WTC11 (cell line): ENCODE measurements at regions not wholly inside any gene's neighbourhood (a gene's known extent, or its start where the extent isn't known, plus 50 kb on each side); places are given as distances from the start of the nearest gene placed in this dataset.

Experiments used
- ATAC-seq: fragments of 200-7000 bp; cut with Tn5 transposase; 2 replicates; pipeline ENCODE4 v1.10.0; 2021; ENCODE audit warnings: mild to moderate bottlenecking, moderate library complexity
- CTCF ChIA-PET: fragments of 300-600 bp; sonication (Branson Sonifier 250); formaldehyde crosslinking; loops from one replicate; lab custom pipeline; 2021; ENCODE audit warnings: antibody characterized with exemption; lab: Charles Lee
- POLR2A ChIA-PET: fragments of 350-600 bp; sonication (Branson Sonifier 250); formaldehyde crosslinking; loops from one replicate; lab custom pipeline; 2021; ENCODE audit warnings: antibody characterized with exemption; lab: Charles Lee
- DNase-seq: peaks from one replicate; pipeline ENCODE4 v3.0.0; 2021; ENCODE audit warnings: low spot score
- H3K27ac Mint-ChIP-seq: 2 replicates; pipeline ENCODE4 v1.8.0; 2021; ENCODE audit warnings: mixed read lengths
- H3K27me3 Mint-ChIP-seq: 2 replicates; pipeline ENCODE4 v1.8.0; 2021; ENCODE audit warnings: low read depth, mild to moderate bottlenecking, moderate library complexity, mixed read lengths
- H3K36me3 Mint-ChIP-seq: 2 replicates; pipeline ENCODE4 v1.8.0; 2021; ENCODE audit warnings: mixed read lengths
- H3K4me1 Mint-ChIP-seq: 2 replicates; pipeline ENCODE4 v1.8.0; 2022; ENCODE audit warnings: mixed read lengths
- H3K4me3 Mint-ChIP-seq: 2 replicates; pipeline ENCODE4 v1.8.0; 2021; ENCODE audit warnings: mild to moderate bottlenecking, moderate library complexity, mixed read lengths
- H3K9me3 Mint-ChIP-seq: 2 replicates; pipeline ENCODE4 v1.8.0; 2021; ENCODE audit warnings: mixed read lengths
- ATF1 ChIP-seq: sonication (generic); formaldehyde crosslinking; IDR thresholded peaks from 2 replicates; pipeline ENCODE4 v1.8.1; 2023; ENCODE audit warnings: mild to moderate bottlenecking, moderate library complexity, missing genetic modification reagents
- CREB1 ChIP-seq: sonication (generic); formaldehyde crosslinking; IDR thresholded peaks from 2 replicates; pipeline ENCODE4 v1.8.0; 2023; ENCODE audit warnings: mild to moderate bottlenecking, missing genetic modification reagents
- CREM ChIP-seq: sonication (generic); formaldehyde crosslinking; IDR thresholded peaks from 2 replicates; pipeline ENCODE4 v1.8.1; 2022; ENCODE audit warnings: mild to moderate bottlenecking, missing genetic modification reagents, moderate library complexity
- ESRRA ChIP-seq: sonication (generic); formaldehyde crosslinking; IDR thresholded peaks from 2 replicates; pipeline ENCODE4 v1.8.1; 2022; ENCODE audit warnings: mild to moderate bottlenecking, missing genetic modification reagents, borderline replicate concordance
- ETV6 ChIP-seq: sonication (generic); formaldehyde crosslinking; IDR thresholded peaks from 2 replicates; pipeline ENCODE4 v1.8.1; 2022; ENCODE audit warnings: mild to moderate bottlenecking, missing genetic modification reagents
- FOXJ3 ChIP-seq: sonication (generic); formaldehyde crosslinking; IDR thresholded peaks from 2 replicates; pipeline ENCODE4 v1.9.0; 2021; ENCODE audit warnings: missing genetic modification reagents, mild to moderate bottlenecking, borderline replicate concordance
- ZNF138 ChIP-seq: sonication (generic); formaldehyde crosslinking; conservative IDR thresholded peaks from 2 replicates; pipeline ENCODE4 v1.8.1; 2022; ENCODE audit warnings: mild to moderate bottlenecking, moderate library complexity, missing genetic modification reagents
- TF ChIP-seq, protein P1 (sequence below): sonication (generic); formaldehyde crosslinking; IDR thresholded peaks from 2 replicates; pipeline ENCODE4 v1.8.1; 2023; ENCODE audit warnings: mild to moderate bottlenecking, missing genetic modification reagents, borderline replicate concordance
- TF ChIP-seq, protein P2 (sequence below): sonication (generic); formaldehyde crosslinking; IDR thresholded peaks from 2 replicates; pipeline ENCODE4 v1.8.0; 2022; ENCODE audit warnings: missing genetic modification reagents
- TF ChIP-seq, protein P3 (sequence below): fragments of 250-450 bp; sonication (Bioruptor Pico); conservative IDR thresholded peaks from 2 replicates; pipeline ENCODE4 v1.9.0; 2021; ENCODE audit warnings: mild to moderate bottlenecking
- TF ChIP-seq, protein P4 (sequence below): sonication (generic); formaldehyde crosslinking; IDR thresholded peaks from 2 replicates; pipeline ENCODE4 v1.8.0; 2022; ENCODE audit warnings: mild to moderate bottlenecking, missing genetic modification reagents
- TF ChIP-seq, protein P5 (sequence below): fragments of 250-450 bp; sonication (Bioruptor Pico); IDR thresholded peaks from 2 replicates; pipeline ENCODE4 v1.8.0; 2021; ENCODE audit warnings: mild to moderate bottlenecking

DNA sequence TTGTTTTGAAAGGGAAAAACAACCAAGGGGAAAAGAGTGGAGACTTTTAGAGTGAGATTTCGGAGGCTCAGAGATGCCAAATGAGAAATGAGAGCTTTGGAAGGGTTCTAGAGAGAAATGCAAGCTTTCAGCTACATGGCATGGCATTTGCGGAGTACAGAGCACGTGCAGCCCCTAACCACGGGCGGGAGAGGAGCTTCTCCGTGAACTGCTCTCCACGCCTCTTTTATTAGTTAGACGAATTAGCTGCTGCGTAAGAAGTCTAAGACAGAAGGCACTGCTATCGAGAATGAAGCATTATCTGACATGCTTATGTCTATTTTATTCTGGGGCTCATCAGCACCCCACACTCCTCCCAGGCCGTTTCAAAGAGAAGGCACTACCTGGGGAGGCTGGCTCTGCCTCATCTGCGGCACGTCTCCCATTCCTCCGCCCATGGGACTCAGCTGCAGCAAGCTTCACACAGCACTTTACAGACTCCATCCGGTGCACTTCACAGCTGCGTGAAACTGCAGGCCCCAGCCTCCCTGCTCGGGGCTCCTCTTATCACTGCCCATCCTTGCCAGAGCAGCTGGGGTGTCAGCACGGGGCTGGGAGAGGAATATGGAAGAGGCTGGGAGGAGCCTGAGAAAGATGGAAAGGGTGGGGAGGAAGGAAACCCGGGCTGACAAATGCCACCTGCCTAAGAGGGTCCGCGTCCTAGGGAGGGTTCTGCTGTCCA lies 207.3 kb upstream of the APCDD1 start (continued):
- TF ChIP-seq, protein P1, sequence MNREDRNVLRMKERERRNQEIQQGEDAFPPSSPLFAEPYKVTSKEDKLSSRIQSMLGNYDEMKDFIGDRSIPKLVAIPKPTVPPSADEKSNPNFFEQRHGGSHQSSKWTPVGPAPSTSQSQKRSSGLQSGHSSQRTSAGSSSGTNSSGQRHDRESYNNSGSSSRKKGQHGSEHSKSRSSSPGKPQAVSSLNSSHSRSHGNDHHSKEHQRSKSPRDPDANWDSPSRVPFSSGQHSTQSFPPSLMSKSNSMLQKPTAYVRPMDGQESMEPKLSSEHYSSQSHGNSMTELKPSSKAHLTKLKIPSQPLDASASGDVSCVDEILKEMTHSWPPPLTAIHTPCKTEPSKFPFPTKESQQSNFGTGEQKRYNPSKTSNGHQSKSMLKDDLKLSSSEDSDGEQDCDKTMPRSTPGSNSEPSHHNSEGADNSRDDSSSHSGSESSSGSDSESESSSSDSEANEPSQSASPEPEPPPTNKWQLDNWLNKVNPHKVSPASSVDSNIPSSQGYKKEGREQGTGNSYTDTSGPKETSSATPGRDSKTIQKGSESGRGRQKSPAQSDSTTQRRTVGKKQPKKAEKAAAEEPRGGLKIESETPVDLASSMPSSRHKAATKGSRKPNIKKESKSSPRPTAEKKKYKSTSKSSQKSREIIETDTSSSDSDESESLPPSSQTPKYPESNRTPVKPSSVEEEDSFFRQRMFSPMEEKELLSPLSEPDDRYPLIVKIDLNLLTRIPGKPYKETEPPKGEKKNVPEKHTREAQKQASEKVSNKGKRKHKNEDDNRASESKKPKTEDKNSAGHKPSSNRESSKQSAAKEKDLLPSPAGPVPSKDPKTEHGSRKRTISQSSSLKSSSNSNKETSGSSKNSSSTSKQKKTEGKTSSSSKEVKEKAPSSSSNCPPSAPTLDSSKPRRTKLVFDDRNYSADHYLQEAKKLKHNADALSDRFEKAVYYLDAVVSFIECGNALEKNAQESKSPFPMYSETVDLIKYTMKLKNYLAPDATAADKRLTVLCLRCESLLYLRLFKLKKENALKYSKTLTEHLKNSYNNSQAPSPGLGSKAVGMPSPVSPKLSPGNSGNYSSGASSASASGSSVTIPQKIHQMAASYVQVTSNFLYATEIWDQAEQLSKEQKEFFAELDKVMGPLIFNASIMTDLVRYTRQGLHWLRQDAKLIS = no peak
- no peak for TF ChIP-seq CREB1
- TF ChIP-seq, protein P2, sequence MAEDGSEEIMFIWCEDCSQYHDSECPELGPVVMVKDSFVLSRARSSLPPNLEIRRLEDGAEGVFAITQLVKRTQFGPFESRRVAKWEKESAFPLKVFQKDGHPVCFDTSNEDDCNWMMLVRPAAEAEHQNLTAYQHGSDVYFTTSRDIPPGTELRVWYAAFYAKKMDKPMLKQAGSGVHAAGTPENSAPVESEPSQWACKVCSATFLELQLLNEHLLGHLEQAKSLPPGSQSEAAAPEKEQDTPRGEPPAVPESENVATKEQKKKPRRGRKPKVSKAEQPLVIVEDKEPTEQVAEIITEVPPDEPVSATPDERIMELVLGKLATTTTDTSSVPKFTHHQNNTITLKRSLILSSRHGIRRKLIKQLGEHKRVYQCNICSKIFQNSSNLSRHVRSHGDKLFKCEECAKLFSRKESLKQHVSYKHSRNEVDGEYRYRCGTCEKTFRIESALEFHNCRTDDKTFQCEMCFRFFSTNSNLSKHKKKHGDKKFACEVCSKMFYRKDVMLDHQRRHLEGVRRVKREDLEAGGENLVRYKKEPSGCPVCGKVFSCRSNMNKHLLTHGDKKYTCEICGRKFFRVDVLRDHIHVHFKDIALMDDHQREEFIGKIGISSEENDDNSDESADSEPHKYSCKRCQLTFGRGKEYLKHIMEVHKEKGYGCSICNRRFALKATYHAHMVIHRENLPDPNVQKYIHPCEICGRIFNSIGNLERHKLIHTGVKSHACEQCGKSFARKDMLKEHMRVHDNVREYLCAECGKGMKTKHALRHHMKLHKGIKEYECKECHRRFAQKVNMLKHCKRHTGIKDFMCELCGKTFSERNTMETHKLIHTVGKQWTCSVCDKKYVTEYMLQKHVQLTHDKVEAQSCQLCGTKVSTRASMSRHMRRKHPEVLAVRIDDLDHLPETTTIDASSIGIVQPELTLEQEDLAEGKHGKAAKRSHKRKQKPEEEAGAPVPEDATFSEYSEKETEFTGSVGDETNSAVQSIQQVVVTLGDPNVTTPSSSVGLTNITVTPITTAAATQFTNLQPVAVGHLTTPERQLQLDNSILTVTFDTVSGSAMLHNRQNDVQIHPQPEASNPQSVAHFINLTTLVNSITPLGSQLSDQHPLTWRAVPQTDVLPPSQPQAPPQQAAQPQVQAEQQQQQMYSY (CRISPR knock-in tag) = no peak
- TF ChIP-seq ESRRA = no peak
- TF ChIP-seq, protein P3, sequence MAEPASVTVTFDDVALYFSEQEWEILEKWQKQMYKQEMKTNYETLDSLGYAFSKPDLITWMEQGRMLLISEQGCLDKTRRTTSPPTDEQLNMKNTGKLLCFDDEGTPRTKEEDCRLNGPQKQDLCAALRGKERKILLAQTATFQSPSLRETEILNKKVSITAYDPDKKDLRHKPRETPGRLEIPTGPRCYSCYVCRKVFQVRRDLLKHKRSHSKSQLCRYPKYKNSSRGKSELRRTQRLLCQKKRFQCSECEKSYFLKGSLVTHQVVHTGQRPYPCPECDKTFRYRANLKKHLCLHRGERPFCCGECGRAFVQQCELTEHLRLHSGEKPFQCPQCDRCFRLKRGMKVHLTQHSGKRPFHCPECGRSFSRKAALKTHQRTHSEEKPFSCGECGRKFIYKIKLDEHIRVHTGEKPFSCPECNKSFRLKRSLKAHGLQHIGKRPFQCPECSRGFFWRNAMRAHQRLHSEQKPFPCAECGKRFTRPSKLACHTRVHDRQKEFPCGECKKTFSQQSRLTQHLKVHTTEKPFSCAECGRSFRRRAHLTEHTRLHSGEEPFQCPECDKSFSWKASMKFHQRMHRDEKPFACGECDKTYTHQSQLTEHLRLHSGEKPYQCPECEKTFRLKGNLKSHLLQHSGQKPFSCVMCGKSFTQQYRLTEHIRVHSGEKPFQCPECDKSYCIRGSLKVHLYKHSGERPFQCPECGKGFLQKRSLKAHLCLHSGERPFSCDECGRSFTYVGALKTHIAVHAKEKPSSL (CRISPR knock-in tag) = no peak
- TF ChIP-seq ETV6 = no peak
- TF ChIP-seq, protein P4, sequence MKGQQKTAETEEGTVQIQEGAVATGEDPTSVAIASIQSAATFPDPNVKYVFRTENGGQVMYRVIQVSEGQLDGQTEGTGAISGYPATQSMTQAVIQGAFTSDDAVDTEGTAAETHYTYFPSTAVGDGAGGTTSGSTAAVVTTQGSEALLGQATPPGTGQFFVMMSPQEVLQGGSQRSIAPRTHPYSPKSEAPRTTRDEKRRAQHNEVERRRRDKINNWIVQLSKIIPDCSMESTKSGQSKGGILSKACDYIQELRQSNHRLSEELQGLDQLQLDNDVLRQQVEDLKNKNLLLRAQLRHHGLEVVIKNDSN = no peak
- TF ChIP-seq ATF1 (CRISPR knock-in tag) = no peak

GRCh38 chr18:10247742-10248082 lies 206.7 kb upstream of the APCDD1 start:
- Mint-ChIP-seq H3K36me3 (no peaks in the 10 kb centered on the region), H3K9me3 (peaks cover 5% of the 10 kb centered on the region), H3K4me3 (no peak overlapping the region), H3K27me3 (no peaks in the 10 kb centered on the region), H3K4me1 (peaks cover 14% of the 10 kb centered on the region), H3K27ac (no peak overlapping the region)
- no peak for DNase-seq
- POLR2A ChIA-PET = no interaction called here
- CTCF ChIA-PET = no interaction called here
- ATAC-seq = no peak
- TF ChIP-seq FOXJ3 (no peak), CREM (CRISPR knock-in tag) (no peak), ZNF138 (CRISPR knock-in tag) (no peak)
- TF ChIP-seq, protein P5, sequence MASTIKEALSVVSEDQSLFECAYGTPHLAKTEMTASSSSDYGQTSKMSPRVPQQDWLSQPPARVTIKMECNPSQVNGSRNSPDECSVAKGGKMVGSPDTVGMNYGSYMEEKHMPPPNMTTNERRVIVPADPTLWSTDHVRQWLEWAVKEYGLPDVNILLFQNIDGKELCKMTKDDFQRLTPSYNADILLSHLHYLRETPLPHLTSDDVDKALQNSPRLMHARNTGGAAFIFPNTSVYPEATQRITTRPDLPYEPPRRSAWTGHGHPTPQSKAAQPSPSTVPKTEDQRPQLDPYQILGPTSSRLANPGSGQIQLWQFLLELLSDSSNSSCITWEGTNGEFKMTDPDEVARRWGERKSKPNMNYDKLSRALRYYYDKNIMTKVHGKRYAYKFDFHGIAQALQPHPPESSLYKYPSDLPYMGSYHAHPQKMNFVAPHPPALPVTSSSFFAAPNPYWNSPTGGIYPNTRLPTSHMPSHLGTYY (CRISPR knock-in tag) = no peak
